ENCODE measurements at regions not wholly inside any gene's neighbourhood (a gene's known extent, or its start where the extent isn't known, plus 50 kb on each side); places are given as distances from the start of the nearest gene placed in this dataset.
"Not testable (repeated sequence)": the region's sequence is repeated elsewhere in the genome, so short reads cannot be mapped to it uniquely, and the experiment has no call there.

GRCh38 chr18:14945286-14945685 lies 197.3 kb downstream of the ANKRD30B start:
- Histone ChIP-seq H3K4me1 (ENCODE audit: control insufficient read depth, insufficient read depth, low read length) (no peaks in the 10 kb centered on the region), H3K9me3 (ENCODE audit: control insufficient read depth, low read length) (no peaks in the 10 kb centered on the region), H3K27ac (ENCODE audit: low read length) (no peak overlapping the region), H3K4me3 (ENCODE audit: low read length) (no peak overlapping the region), H3K27me3 (ENCODE audit: control insufficient read depth, insufficient read depth) (no peaks in the 10 kb centered on the region)
- ATAC-seq (no peak), DNase-seq (no peak)
- intact Hi-C loops (cut with DNase I), result no loop called here
- WGBS, result 68% methylated on average over 4 of the region's 4 CpGs

DNA sequence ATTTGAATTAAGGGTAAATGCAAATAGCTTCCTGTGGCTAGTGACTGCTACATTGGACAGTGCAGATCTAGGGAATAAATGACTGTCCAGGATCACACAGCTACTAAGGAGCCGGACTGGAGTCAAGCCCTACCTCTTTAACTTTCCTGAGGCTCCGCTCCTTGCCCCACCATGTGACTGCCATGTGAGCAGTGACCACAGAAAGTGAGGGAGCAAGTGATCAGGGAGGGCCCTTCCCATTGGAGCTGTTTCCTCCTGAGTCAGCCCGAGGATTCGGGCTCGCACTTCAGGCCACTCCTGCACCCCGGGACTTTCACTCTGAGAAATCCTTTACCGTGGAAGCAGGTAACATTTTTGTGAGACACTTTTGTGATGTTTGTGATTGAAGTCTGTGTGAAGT lies 198.0 kb downstream of the ANKRD30B start:
- Histone ChIP-seq H3K27me3 (ENCODE audit: control insufficient read depth, insufficient read depth) (no peaks in the 10 kb centered on the region), H3K27ac (ENCODE audit: low read length) (no peak overlapping the region), H3K4me1 (ENCODE audit: control insufficient read depth, insufficient read depth, low read length) (no peaks in the 10 kb centered on the region), H3K4me3 (ENCODE audit: low read length) (no peak overlapping the region), H3K9me3 (ENCODE audit: control insufficient read depth, low read length) (no peaks in the 10 kb centered on the region)
- ATAC-seq, result no peak
- intact Hi-C loops (cut with DNase I), result no loop called here
- DNase-seq, result no peak
- WGBS, result 83% methylated on average over 7 of the region's 7 CpGs

GRCh38 chr18:14946741-14947470 lies 198.9 kb downstream of the ANKRD30B start:
- intact Hi-C loops (cut with DNase I); H3K9me3 ChIP-seq (ENCODE audit: control insufficient read depth, low read length); H3K4me1 ChIP-seq (ENCODE audit: control insufficient read depth, insufficient read depth, low read length); H3K27me3 ChIP-seq (ENCODE audit: control insufficient read depth, insufficient read depth); H3K27ac ChIP-seq (ENCODE audit: low read length); ATAC-seq; DNase-seq; H3K4me3 ChIP-seq (ENCODE audit: low read length): not testable (repeated sequence)
- WGBS, result 50% methylated on average over 7 of the region's 7 CpGs

- H3K27me3 ChIP-seq (ENCODE audit: control insufficient read depth, insufficient read depth), result no peaks in the 10 kb centered on the region
- no peak overlapping the region for H3K4me3 ChIP-seq (ENCODE audit: low read length)
- intact Hi-C loops (cut with DNase I), result no loop called here
- WGBS, result 71% methylated on average over 8 of the region's 8 CpGs
- no peaks in the 10 kb centered on the region for H3K4me1 ChIP-seq (ENCODE audit: control insufficient read depth, insufficient read depth, low read length)
- no peak overlapping the region for H3K27ac ChIP-seq (ENCODE audit: low read length)
- DNase-seq (no peak), ATAC-seq (no peak)
- H3K9me3 ChIP-seq (ENCODE audit: control insufficient read depth, low read length), result no peaks in the 10 kb centered on the region
These were observed 199.7 kb downstream of the ANKRD30B start for GRCh38 chr18:14947482-14948162.

DNA sequence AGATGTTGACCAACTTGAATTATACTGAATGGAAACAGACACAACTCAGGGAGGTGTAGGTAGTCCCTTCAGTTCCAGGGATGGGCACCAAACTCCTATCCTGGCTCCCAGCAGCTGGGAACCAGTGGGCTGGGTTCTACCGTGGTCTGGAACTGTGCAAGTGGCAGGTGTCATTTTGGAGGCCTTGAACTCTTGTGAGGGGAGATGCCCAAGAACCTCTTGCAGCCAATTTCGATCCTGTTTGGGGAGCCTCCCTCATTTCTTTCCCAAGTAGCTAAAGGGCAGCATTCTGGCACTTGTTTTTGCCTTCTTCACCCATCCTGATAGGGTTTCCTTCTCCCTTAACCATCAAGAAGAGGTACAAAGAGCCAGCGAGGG lies 200.2 kb downstream of the ANKRD30B start:
- 42% methylated on average over 3 of the region's 3 CpGs for WGBS
- Histone ChIP-seq H3K4me1 (ENCODE audit: control insufficient read depth, insufficient read depth, low read length) (no peaks in the 10 kb centered on the region), H3K27me3 (ENCODE audit: control insufficient read depth, insufficient read depth) (no peaks in the 10 kb centered on the region), H3K4me3 (ENCODE audit: low read length) (no peak overlapping the region), H3K9me3 (ENCODE audit: control insufficient read depth, low read length) (no peaks in the 10 kb centered on the region), H3K27ac (ENCODE audit: low read length) (no peak overlapping the region)
- no peak for ATAC-seq
- DNase-seq, result no peak
- intact Hi-C loops (cut with DNase I), result no loop called here

DNA sequence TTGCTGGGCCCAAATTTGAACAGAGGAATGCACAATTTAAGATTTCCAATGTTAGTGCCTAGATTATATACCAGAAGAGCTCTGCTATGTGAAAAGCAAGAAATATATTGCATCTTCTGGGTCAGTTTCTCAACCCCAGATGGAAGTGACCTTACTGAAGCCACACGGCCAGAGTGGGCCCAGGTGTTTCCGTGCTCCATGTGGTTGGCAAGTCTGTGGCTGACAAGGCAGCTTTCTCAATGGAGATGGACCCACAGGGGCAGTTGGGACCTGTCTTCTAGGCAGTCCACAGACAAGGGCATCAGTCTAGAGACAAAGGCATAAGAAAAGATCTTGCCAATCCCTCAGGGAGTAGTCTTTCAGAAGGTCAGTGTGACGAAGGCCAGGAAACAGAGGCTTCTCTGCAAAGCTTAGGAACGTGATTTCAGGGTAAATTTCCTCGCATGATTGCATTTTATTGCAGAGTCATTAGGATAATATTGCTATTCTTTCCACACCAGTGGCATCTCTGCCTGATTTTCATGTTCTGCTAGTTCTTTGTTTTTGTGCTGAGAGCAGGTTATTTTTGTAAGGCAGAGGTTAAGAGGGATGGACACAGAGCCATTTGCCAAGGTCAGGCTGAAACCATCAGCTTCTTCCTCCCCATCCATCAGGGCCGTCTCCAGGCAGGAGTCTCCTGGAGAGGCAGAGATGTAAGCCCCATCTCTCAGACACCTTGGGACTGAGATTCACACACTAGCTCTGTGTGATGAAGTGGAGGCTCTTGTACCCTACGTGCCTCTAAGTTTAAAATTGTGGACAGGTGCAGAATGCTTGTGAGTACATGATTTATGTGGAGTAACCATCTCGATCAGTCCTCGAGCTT lies 202.1 kb downstream of the ANKRD30B start:
- DNase-seq (no peak), ATAC-seq (no peak)
- WGBS, result 63% methylated on average over 9 of the region's 9 CpGs
- no peak overlapping the region for H3K4me3 ChIP-seq (ENCODE audit: low read length)
- H3K9me3 ChIP-seq (ENCODE audit: control insufficient read depth, low read length), result no peaks in the 10 kb centered on the region
- H3K27ac ChIP-seq (ENCODE audit: low read length), result no peak overlapping the region
- intact Hi-C loops (cut with DNase I), result no loop called here
- no peaks in the 10 kb centered on the region for H3K4me1 ChIP-seq (ENCODE audit: control insufficient read depth, insufficient read depth, low read length)
- no peaks in the 10 kb centered on the region for H3K27me3 ChIP-seq (ENCODE audit: control insufficient read depth, insufficient read depth)

- intact Hi-C loops (cut with DNase I); H3K4me1 ChIP-seq (ENCODE audit: control insufficient read depth, insufficient read depth, low read length); ATAC-seq; H3K27ac ChIP-seq (ENCODE audit: low read length); H3K27me3 ChIP-seq (ENCODE audit: control insufficient read depth, insufficient read depth); DNase-seq; H3K4me3 ChIP-seq (ENCODE audit: low read length); H3K9me3 ChIP-seq (ENCODE audit: control insufficient read depth, low read length): not testable (repeated sequence)
- 70% methylated on average over 2 of the region's 2 CpGs for WGBS
These were observed 204.6 kb downstream of the ANKRD30B start for GRCh38 chr18:14952444-14953077.

DNA sequence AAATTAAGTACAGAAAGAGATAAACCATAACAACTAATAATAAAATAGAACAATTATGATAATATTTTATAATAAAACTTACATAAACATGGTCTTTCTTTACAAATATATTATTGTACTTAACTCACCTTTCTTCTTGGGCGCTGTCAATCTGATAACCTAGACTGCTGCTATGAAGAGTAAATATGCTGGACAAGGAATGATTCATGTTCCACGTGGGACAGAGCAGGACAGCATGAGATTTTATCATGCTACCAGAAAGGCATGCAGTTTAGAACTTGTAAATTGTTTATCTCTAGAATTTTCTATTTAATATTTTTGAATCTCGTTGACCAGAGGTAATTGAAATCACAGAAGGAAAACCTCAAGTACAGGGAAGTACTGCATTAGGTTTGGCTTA lies 210.7 kb downstream of the ANKRD30B start:
- DNase-seq (no peak), ATAC-seq (no peak)
- intact Hi-C loops (cut with DNase I), result no loop called here
- WGBS, result 57% methylated on average over 3 of the region's 3 CpGs
- Histone ChIP-seq H3K9me3 (ENCODE audit: control insufficient read depth, low read length) (no peaks in the 10 kb centered on the region), H3K27ac (ENCODE audit: low read length) (no peak overlapping the region), H3K27me3 (ENCODE audit: control insufficient read depth, insufficient read depth) (no peaks in the 10 kb centered on the region), H3K4me1 (ENCODE audit: control insufficient read depth, insufficient read depth, low read length) (no peaks in the 10 kb centered on the region), H3K4me3 (ENCODE audit: low read length) (no peak overlapping the region)

DNA sequence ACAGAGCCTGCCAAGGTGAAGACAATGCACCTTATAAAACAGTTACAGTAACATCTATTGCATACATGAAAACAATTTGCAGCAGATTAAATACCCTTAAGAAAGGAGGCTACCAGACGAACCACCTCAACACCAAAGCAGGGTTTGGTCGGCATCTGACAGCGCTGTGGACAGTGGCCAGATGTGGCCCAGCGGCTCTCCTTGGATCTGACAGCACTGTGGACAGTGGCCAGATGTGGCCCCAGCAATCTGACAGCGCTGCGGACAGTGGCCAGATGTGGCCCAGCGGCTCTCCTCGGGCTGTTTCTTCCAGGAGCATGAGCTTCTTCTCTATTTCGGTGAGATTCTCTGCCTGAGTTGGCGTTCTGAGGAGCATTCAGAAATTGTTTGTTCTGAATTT lies 211.6 kb downstream of the ANKRD30B start:
- Histone ChIP-seq H3K27ac (ENCODE audit: low read length) (no peak overlapping the region), H3K4me1 (ENCODE audit: control insufficient read depth, insufficient read depth, low read length) (no peaks in the 10 kb centered on the region), H3K4me3 (ENCODE audit: low read length) (no peak overlapping the region), H3K27me3 (ENCODE audit: control insufficient read depth, insufficient read depth) (no peaks in the 10 kb centered on the region), H3K9me3 (ENCODE audit: control insufficient read depth, low read length) (no peaks in the 10 kb centered on the region)
- intact Hi-C loops (cut with DNase I), result no loop called here
- DNase-seq (no peak), ATAC-seq (no peak)
- 76% methylated on average over 10 of the region's 10 CpGs for whole genome bisulfite sequencing

DNA sequence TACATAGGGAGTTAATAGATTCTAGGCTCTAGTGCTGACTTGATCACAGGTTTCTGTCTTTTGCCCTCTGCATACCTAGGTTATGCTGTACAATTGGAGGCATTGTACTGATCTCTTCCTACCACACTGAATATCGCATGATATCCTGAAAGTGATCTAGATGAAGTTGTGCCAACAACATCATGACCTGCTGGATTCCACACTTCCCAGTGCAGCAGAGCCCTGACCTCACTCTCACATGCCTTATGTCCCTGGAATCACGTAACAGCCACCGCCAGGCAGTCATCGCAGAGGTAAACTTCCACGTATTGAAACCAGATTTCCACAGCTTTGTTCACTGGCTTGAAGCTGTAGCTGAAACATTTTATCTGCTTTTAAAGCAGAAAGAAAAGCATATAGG lies 214.0 kb downstream of the ANKRD30B start:
- Histone ChIP-seq H3K27ac (ENCODE audit: low read length) (no peak overlapping the region), H3K4me3 (ENCODE audit: low read length) (no peak overlapping the region), H3K9me3 (ENCODE audit: control insufficient read depth, low read length) (no peaks in the 10 kb centered on the region), H3K27me3 (ENCODE audit: control insufficient read depth, insufficient read depth) (no peaks in the 10 kb centered on the region), H3K4me1 (ENCODE audit: control insufficient read depth, insufficient read depth, low read length) (no peaks in the 10 kb centered on the region)
- no peak for ATAC-seq
- WGBS, result 70% methylated on average over 5 of the region's 5 CpGs
- intact Hi-C loops (cut with DNase I), result no loop called here
- no peak for DNase-seq

DNA sequence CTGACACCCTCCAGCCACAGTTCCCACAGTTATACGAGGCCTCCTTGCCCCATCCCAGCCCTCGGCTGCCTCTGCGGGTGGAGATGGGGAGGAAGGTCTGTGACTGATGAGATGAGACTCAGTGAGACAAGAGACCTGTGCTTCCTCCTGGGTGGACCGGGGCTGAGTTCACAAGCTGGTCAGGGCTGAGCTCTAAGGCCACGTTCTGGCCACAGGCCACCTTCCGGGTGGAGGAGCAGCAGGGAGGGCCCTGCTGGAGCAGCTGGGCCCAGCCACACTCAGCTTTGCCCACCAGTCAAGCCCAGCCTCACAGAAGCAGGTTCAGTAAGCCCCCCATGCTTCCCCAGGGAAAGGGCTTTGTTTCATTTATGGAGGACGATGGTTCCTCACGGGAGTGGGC lies 214.7 kb downstream of the ANKRD30B start:
- no peaks in the 10 kb centered on the region for H3K27me3 ChIP-seq (ENCODE audit: control insufficient read depth, insufficient read depth)
- no peak overlapping the region for H3K27ac ChIP-seq (ENCODE audit: low read length)
- ATAC-seq, result no peak
- WGBS, result 82% methylated on average over 8 of the region's 8 CpGs
- H3K4me1 ChIP-seq (ENCODE audit: control insufficient read depth, insufficient read depth, low read length), result no peaks in the 10 kb centered on the region
- no peaks in the 10 kb centered on the region for H3K9me3 ChIP-seq (ENCODE audit: control insufficient read depth, low read length)
- intact Hi-C loops (cut with DNase I), result no loop called here
- no peak overlapping the region for H3K4me3 ChIP-seq (ENCODE audit: low read length)
- no peak for DNase-seq

Data from right cardiac atrium (tissue), 5 donors.